Endothelial cell (in vitro differentiated cells): ENCODE measurements at regions not wholly inside any gene's neighbourhood (a gene's known extent, or its start where the extent isn't known, plus 50 kb on each side); places are given as distances from the start of the nearest gene placed in this dataset.

ENCODE experiments used
- DNase-seq: peaks from one replicate; pipeline ENCODE4 v3.0.0; 2021; ENCODE audit warnings: low spot score
- H3K27ac Mint-ChIP-seq: one replicate; pipeline ENCODE4 v1.8.0; 2021; ENCODE audit warnings: mixed read lengths, inconsistent platforms; ENCODE audit not compliant: unreplicated experiment
- H3K27me3 Mint-ChIP-seq: one replicate; pipeline ENCODE4 v1.8.0; 2021; ENCODE audit warnings: mild to moderate bottlenecking, moderate library complexity, mixed read lengths, inconsistent platforms; ENCODE audit not compliant: unreplicated experiment
- H3K36me3 Mint-ChIP-seq: one replicate; pipeline ENCODE4 v1.8.0; 2021; ENCODE audit warnings: mild to moderate bottlenecking, low read depth, mixed read lengths, inconsistent platforms; ENCODE audit not compliant: unreplicated experiment
- H3K4me1 Mint-ChIP-seq: one replicate; pipeline ENCODE4 v1.8.0; 2021; ENCODE audit warnings: mild to moderate bottlenecking, mixed read lengths, inconsistent platforms; ENCODE audit not compliant: unreplicated experiment
- H3K4me3 Mint-ChIP-seq: one replicate; pipeline ENCODE4 v1.8.0; 2021; ENCODE audit warnings: mild to moderate bottlenecking, mixed read lengths, inconsistent platforms; ENCODE audit not compliant: unreplicated experiment
- H3K9me3 Mint-ChIP-seq: one replicate; pipeline ENCODE4 v1.8.0; 2021; ENCODE audit warnings: mixed read lengths, inconsistent platforms; ENCODE audit not compliant: unreplicated experiment
- CTCF ChIP-seq: fragments of 200-600 bp; sonication (generic); IDR thresholded peaks from one replicate; pipeline ENCODE4 v1.5.0; 2021; ENCODE audit warnings: antibody characterized with exemption; ENCODE audit not compliant: unreplicated experiment

GRCh38 chr20:52684905-52685304 lies 287.3 kb upstream of the TSHZ2 start:
- TF ChIP-seq CTCF = no peak
- Mint-ChIP-seq H3K9me3 (no peaks in the 10 kb centered on the region), H3K4me3 (no peak overlapping the region), H3K27me3 (no peaks in the 10 kb centered on the region), H3K36me3 (no peaks in the 10 kb centered on the region), H3K27ac (no peak overlapping the region), H3K4me1 (no peaks in the 10 kb centered on the region)
- DNase-seq = no peak

GRCh38 chr20:52684176-52684575 lies 288.0 kb upstream of the TSHZ2 start:
- no peaks in the 10 kb centered on the region for H3K4me1 Mint-ChIP-seq
- no peak overlapping the region for H3K27ac Mint-ChIP-seq
- no peak overlapping the region for H3K4me3 Mint-ChIP-seq
- no peaks in the 10 kb centered on the region for H3K27me3 Mint-ChIP-seq
- no peak for TF ChIP-seq CTCF
- H3K36me3 Mint-ChIP-seq = no peaks in the 10 kb centered on the region
- no peaks in the 10 kb centered on the region for H3K9me3 Mint-ChIP-seq
- DNase-seq = no peak

- H3K4me1 Mint-ChIP-seq = no peaks in the 10 kb centered on the region
- no peak overlapping the region for H3K27ac Mint-ChIP-seq
- no peaks in the 10 kb centered on the region for H3K27me3 Mint-ChIP-seq
These were observed 288.4 kb upstream of the TSHZ2 start for GRCh38 chr20:52683761-52684160.

GRCh38 chr20:52682237-52682636 lies 289.9 kb upstream of the TSHZ2 start:
- TF ChIP-seq CTCF = no peak
- H3K4me3 Mint-ChIP-seq = no peak overlapping the region
- no peak for DNase-seq
- H3K36me3 Mint-ChIP-seq = no peaks in the 10 kb centered on the region
- H3K27ac Mint-ChIP-seq = no peak overlapping the region
- peaks cover 2% of the 10 kb centered on the region for H3K27me3 Mint-ChIP-seq
- H3K4me1 Mint-ChIP-seq = no peaks in the 10 kb centered on the region
- H3K9me3 Mint-ChIP-seq = no peaks in the 10 kb centered on the region

More at GRCh38 chr20:52683761-52684160, 288.4 kb upstream of the TSHZ2 start:
- no peaks in the 10 kb centered on the region for H3K36me3 Mint-ChIP-seq
- no peak for DNase-seq
- no peak for TF ChIP-seq CTCF
- no peaks in the 10 kb centered on the region for H3K9me3 Mint-ChIP-seq
- no peak overlapping the region for H3K4me3 Mint-ChIP-seq

GRCh38 chr20:52681288-52681687 lies 290.9 kb upstream of the TSHZ2 start:
- H3K27me3 Mint-ChIP-seq = peaks cover 2% of the 10 kb centered on the region
- no peak overlapping the region for H3K4me3 Mint-ChIP-seq
- H3K9me3 Mint-ChIP-seq = no peaks in the 10 kb centered on the region
- H3K4me1 Mint-ChIP-seq = peaks cover 2% of the 10 kb centered on the region
- no peak for TF ChIP-seq CTCF
- no peak overlapping the region for H3K27ac Mint-ChIP-seq
- H3K36me3 Mint-ChIP-seq = no peaks in the 10 kb centered on the region
- DNase-seq = no peak
